HG02943 (cell line): ENCODE measurements at regions not wholly inside any gene's neighbourhood (a gene's known extent, or its start where the extent isn't known, plus 50 kb on each side); places are given as distances from the start of the nearest gene placed in this dataset.
"Not testable (repeated sequence)": the region's sequence is repeated elsewhere in the genome, so short reads cannot be mapped to it uniquely, and the experiment has no call there.

Source experiments
- ATAC-seq: cut with Tn5 transposase; IDR thresholded peaks from one replicate; pipeline ENCODE4 v1.9.1; 2021; ENCODE audit warnings: mild to moderate bottlenecking, low read depth, moderate library complexity; ENCODE audit not compliant: unreplicated experiment

DNA sequence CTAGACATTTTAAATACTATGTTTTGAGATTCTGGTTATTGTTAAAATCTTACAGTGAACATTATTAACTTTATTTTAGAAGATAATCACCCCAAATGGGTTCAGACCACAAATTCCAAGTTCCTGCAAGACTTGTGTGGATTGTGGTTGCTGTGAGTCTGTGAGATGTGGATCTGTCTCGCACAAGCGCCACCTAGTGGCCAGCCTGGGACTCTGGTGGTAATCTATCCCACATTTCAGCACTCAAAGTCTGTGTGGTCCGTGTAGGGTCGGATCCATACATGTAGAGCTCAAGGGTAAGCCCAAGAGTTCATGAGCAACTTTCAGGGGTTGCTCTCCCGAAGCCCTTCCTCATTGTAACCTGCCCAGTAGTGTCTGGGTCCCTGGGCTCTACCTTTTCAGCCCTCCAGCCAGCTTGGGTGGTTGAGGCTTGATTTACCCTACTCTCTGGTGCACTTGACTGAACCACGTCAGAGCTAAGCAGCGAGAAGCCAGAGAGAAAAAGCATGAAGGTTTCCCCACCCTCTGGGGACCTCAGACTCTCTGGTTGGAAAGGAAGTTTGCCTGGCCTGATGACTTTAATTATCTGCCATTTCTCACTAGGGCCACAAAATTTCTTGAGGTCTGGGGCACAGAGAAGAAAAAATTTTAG is 129.2 kb downstream of the ARHGAP11B start:
- ATAC-seq: peak; percentile 80

DNA sequence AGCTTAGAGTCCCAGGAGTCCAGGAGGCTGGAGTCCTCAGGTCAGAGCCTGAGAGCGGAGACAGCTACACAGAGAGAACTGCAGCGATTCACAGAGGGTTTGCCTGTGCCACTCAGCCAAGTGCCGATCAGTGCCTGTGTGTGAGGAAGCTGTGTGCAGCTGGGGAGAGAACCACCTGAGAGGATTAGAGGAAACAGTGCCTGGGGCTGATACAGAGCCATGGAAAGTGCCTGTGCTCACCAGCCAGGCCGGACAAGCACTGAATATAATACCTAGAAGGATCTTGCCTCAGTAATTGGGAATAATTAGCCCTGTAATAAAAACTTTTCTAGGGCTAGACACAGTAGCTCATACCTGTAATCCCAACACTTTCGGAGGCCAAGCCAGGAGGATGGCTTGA is 134.7 kb downstream of the ARHGAP11B start:
- ATAC-seq: not testable (repeated sequence)

DNA sequence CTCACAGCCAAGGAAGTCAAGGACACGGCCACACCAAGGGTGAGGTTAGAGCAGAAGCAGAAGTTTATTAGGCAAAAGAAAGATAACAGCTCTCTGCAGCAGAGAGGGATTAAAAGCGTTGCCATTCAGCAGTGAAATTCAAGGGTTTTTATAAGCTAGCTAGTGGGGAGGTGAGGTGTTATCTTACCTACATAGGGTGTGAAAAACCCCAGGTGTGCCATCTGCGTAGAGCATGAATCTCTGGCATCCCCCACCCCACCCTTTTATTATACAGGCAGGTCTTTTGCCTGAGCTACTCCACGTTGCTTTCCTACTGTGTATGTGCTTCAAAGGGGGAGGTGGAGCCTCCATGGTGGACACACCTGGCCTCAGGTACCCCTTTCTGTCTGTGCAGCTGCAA is 135.4 kb downstream of the ARHGAP11B start:
- ATAC-seq: not testable (repeated sequence)

DNA sequence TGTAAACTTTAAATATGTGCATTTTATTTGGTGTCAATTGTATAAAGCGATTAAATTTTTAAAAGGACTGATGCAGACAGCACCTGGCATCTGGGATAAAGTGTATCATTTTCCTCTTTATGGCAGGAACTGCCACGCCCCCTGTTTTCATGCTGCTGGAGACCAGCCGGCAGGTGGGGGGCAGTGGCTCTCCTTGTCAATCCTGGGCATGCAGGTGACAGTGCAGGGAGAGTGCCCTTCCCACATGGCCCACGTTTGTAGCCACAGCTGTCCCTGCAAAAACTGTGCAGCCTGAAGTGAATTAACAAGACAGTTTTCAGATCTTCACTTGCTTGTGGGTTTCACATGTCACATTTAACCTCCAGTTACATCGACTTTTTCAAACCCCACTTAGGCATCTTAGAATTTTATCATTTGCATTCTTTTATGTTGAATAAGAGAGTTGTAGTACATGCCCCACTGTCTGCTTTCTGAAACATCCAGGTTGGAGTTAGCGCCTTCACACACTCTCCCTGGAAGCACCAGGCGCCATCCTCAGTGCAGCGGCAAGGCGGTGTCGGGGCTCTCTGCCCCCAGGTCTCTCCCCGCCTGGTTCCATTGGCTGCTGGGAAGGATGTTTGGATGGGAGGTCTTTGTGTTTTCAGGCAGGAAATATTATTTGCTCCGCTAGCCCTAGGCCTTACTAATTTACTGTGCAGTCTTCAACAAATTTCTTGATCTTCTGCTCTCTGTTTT is 134.2 kb upstream of the FAN1 start:
- ATAC-seq: not testable (repeated sequence)

DNA sequence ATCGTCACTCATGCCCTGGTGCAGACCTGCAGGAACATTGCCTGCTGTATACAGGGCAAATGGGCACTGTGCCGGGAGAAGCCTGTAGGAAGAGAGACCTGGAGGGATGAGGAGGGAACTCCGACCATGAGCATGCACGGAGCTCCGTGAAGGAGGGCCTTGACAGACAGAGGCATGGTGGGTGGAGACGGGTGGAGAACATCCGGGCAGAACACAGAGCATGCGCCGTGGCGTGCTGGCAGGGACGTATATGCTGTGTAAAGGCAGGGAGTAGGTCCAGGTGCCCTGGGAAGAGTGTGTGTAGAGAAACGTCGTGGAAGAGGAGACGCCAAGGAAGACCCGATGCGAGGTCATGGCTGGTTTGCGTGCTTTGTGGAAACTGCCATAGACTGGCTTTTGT is 133.0 kb upstream of the FAN1 start:
- ATAC-seq: no peak

DNA sequence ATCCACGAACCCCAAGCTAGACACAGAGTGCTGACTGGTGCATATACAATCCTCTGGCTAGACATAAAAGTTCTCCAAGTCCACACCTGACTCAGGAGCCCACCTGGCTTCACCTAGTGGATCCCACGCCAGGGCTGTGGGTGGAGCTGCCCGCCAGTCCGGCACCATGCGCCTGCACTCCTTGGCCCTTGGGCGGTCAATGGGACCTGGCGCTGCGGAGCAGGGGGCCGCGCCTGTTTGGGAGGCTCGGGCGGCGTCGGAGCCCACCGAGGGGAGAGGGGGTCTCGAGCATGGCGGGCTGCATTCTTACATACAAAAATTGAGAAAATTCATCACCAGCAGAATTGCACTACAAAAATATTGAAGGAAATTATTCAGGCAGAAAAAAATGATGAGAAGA is 120.7 kb upstream of the FAN1 start:
- ATAC-seq: no peak

DNA sequence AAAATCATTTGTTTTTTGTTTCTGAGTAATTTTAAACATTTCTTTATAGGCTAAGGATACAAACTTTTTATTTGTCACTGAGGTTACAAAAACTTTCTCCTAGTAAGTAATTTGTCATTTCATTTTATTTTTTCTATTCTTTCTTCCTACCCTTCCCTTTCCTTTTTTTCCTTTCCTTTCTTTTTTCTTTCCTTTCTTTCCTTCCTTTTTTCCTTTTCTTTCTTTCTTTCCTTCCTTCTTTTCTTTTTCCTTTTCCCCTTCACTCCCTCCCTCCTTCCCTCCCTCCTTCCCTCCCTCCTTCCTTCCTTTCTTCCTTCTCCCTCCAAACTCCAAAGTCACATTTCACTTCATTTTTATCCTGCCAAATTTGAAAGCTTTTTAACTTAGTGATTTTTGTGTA is 115.1 kb upstream of the FAN1 start:
- ATAC-seq: no peak

DNA sequence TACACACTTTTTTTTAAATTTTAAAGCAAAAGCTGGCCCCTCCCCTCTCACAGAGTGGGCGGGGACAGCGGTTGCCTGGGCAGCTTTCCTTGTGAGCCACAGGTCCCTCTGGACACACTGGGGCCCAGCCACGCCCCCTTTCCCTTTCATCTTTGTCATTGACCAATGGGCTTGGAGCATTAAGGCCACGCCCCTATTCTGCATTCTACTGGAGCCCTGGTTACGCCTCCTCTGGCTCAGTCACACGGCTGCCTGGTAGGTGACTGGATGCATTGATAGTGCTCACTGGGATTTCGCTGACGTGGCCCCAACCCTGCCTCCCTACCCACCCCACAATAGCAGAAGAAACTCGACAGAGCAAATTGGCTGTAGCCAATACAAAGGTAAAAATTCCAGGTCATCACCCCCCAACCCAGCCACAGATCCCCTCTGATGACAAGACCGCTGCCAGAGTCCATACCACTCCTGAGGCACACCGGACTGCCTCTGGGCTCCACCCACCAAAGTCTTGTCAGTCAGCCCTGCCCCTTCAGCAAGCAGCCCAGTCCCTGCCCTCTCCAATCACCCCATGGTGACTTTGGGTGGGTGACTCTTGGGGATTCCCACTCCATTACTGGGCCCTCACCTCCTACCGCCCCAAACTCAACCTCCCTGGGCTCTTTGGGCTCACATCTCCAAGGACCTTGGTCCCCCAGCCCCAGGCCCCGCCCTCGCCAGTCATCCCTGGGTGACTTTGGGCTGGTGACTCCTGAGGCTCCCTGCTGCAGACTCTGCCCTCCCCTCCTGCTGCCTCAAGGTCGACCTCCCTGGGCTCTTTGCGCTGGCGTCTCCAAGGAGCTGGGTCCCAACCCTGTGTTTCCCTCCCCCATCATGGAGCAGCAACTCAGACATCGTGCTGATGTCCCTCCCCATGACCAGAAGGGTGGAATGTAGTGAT is 112.2 kb upstream of the FAN1 start:
- ATAC-seq: no peak

DNA sequence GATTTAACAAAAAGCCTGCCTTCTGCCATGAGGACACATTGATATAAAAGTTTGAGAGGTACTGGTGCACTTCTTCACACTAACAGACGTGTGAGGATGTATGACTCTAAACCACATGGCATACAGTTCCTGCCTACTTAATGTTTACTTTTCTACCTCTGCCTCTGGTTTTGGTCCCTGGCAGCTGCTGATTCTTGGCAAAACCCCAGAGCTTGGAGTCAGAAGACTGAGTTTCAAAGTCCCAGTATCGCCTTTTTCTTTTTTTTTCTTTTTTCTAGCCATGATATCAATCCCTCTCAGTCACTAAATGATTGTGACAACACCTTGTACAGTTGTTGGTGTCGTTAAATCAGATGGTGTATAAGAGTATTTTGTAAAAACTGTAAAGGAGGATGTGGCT is 110.9 kb upstream of the FAN1 start:
- ATAC-seq: not testable (repeated sequence)

DNA sequence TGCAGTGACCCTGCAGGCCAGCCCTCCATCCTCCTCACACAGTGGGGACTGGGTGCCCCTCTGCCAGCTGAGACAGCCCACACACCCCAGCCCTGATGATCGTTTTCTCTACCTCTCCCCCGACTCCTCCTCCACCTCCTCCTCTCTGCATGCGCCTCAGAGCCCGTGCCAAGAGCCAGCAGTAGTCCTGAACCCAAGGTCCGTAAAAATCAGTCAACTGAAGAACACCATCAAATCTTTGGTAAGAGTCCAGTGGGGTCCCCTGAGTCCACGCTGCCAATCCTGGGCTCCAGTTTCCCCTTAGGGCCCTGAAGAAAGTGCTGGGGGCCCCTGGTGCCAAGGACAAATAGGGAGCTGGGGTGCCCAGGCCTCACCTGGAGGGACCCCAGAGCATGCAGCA is 109.3 kb upstream of the FAN1 start:
- ATAC-seq: no peak

DNA sequence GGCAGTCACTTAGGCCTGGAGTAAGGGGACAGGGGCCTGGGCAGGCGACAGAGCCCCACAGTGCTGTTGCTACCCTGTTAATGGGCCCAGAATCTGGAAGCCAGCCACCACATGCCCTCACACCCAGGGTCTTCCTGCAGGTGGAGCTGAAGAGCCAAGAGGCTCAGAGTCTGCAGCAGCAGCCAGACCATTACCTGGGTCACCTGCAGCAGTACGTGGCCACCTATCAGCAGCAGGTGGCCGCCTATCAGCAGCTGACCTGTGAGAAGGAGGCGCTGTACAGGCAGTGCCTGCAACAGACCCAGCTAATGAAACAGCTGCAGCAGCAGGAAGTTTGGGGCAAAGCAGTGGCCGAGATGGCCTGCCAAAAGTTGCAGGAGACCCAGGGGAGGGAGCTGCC is 104.2 kb upstream of the FAN1 start:
- not testable (repeated sequence) for ATAC-seq

DNA sequence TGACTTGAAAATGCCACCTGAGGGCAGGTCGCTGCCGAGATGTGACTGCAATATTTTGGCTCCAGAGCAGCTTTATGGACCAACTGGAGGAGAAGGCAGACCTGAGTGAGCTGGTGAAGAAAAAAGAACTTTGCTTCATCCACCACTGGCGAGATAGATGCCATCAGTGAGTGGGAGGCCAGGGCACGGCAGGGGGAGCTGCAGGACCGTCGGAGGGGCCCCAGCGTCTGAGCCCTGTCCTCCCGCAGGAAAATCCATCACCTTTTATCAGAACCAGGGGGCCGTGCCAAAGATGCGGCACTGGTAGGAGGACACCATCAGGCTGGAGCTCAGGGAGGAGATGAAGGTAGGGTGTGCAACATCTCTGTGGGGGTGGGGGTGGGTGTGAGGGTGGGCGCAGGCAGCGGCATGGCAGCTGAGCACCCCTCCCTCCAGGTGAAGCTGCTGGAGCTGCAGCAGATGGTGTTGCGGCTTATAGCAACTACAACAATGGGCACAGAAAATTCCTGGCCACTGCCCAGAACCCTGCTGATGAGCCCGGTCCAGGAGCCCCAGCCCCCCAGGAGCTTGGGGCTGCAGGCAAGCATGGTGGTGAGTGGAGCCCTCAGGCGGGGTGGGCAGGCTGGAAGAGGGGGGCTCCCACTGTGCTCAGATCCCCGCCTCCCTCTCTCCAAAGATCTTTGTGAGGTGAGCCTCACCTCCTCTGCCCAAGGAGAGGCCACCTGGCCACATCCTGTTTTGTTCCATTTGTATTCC is 102.4 kb upstream of the FAN1 start:
- not testable (repeated sequence) for ATAC-seq

DNA sequence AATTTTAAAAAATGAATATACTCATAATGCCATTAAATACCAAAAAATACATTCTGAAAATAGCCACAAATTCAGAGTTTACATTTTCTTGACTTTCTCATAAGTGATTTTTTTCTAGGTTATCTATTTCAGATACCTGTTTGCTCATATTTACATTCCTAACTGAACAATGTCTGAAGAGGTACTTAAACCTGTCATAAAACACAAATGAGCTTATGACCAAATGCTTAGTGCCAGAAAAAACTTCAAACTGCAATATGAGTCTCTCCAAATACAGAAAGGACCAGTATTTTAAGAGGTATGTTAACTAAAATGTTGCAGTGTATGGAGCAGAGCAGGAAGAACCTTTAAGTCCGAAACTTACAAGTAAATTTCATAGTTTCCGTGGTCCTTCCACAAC is 101.7 kb upstream of the FAN1 start:
- not testable (repeated sequence) for ATAC-seq

DNA sequence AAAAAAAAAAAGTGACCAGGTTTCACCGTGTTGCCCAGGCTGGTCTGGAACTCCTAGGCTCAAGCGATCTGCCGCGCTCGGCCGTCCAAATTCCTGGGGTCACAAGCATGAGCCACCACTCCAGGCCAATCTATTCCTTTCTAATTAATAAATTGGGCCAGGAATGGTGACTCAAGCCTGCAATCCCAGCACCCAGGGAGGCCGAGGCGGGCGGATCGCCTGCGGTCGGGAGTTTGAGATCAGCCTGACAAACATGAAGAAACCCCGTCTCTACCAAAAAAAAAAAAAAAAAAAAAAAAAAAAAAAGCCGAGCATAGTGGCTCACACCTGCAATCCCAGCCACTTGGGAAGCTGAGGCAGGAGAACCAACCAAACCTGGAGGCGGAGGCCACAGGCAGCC is 100.0 kb upstream of the FAN1 start:
- not testable (repeated sequence) for ATAC-seq

DNA sequence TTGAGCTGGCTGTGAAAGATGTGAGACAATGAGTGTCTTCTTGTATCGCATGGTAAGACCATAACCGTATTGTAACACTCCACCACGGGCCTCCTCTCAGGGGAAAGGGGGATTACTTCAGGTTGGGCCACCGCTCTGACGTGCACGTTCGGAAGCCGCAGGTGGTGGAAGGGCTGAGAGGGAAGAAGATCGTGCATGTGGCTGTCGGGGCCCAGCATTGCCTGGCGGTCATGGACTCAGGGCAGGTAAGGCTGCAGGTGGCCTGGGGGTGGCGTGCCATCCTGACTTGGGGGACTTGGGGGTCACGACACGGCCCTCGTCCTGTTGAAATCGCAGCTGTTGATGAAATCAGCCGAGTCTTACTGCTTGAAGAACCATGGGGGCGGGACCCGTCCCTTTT is 87.3 kb upstream of the FAN1 start:
- ATAC-seq: no peak

DNA sequence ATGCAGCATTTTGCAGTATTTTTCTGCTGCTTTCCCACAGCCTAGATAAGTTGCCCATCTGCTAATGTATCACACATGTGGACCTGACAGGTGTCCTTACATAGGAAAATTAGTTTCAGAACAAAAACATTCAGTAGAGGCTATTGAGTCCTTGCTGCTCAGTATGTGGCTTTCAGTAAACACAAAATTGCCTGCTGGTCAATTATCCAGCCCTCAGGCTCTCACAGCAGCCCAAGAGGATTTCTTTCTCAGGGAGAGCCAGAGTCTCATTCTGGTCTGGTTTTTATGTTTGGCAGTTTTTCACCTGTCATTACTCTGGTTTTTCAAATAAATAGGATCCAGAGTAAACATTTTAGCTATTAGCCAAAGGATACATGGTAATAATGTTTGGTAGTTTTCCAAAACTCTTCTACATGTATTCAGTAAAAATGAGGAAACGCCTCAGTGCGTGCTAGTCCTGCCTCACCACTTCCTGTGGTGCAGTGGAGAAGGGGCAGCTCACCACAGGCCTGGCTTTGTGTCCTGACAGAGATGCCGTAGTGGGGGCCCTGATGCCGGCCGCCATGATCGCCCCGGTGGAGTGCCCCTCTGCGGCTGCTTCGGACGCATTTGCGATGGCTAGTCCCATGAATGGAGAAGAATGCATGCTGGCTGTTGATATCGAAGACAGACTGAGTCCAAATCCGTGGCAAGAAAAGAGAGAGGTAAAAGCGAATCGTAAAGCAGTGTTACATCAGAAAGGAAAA is 80.5 kb upstream of the FAN1 start:
- not testable (repeated sequence) for ATAC-seq

DNA sequence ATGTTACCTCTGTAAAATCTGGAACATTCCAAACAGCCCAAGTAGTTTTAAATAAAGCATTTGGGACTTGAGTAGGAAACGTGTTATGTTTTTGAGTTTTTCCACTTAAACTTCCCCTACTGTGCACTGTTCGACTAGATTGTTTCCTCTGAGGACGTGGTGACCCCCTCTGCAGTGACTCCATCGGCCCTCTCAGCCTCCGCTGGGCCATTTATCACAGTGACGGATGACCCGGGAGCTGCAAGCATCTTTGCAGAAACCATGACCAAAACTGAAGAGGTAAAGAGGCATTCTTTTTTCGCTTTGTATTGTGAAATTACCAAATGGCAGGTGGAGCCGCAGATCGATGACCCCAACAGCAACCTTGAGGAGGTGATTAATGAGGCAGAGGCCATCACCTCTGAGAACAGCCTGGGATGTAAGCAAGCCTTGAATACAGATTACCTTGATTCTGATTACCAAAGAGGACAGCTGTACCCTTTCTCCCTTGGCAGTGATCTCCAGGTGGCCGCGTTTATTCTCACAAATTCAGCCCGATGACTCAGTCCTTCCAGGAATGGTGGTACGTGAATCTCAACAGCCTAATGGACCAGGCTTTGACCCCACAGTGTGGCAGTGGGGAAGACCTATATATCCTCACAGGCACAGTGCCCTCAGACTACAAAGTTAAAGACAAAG is 79.1 kb upstream of the FAN1 start:
- no peak for ATAC-seq

DNA sequence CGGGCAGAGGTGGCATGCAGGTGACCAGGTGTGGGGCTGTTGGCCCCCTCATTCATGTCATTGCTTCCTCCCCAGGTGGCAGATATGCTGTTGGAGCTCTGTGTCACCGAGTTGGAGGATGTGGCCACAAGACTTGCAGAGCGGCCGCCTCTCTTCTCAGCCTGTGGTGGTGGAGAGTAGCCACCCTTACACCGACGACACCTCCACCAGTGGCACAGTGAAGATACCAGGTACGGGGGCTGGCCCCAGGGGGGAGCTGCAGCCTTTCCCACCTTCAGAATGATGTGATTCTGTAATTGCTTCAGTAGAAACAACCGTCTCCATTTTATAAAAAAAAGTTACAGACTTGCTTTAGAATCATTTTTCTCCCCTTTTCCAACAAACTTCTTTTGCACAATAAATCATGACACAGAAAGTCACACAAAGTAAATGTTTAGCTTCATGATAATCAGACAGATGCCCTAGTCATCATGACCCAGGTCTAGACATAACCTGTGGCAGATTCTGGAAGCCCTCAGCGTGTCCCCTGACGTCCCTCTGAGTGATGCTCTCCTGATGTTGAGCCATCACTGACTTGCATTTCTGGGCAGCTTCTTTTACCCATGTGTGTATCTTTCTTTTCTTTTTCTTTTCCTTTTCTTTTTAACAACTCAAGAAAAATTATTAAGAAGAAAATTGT is 76.0 kb upstream of the FAN1 start:
- ATAC-seq: no peak

DNA sequence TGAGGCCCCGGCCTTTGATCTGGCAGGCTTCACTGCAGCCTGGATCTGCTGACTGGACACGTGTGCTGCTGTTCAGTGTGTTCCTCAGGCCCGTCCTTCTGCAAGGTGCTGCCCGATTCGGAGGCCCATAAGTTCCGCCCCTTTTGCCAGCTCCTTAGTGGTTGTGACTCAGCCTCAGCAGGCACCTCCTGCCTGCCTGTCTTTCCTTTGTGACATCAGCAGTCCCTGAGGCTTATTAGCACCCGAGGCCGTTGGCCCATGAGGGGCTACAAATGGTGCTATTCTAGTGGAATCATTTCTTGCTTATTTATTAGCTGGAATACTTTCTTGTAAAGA is 75.4 kb upstream of the FAN1 start:
- ATAC-seq: not testable (repeated sequence)
